ENCODE measurements at regions not wholly inside any gene's neighbourhood (a gene's known extent, or its start where the extent isn't known, plus 50 kb on each side); places are given as distances from the start of the nearest gene placed in this dataset.

DNA sequence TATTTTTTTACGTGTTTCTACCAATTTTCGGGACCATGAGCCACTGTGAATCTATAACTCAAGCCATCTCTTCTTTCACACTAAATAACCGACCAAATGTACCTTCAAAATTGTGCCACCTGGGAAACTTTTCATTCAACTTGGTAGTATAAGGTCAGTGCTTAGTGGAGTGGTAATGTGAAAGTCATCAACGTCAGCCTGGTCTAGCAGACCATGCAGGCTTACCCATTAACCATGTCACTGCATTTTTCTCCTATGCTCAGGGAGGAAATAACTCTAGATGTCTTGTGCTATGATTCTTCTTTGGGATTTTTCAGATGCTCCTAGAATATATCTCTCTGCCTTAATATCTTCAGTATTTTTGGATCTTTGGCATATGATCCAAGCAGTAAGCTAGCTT, 1075.4 kb upstream of the POT1 start:
- TF ChIP-seq POLR2AphosphoS5 (IDR thresholded peaks at IDR 0.05; ENCODE audit: low read depth, low read length) (no peak), POLR2A (IDR thresholded peaks at IDR 0.05; ENCODE audit: low read depth, low read length) (no peak)
